Endothelial cell (in vitro differentiated cells): ENCODE measurements at regions not wholly inside any gene's neighbourhood (a gene's known extent, or its start where the extent isn't known, plus 50 kb on each side); places are given as distances from the start of the nearest gene placed in this dataset.

Experiments used
- DNase-seq: peaks from one replicate; pipeline ENCODE4 v3.0.0; 2021; ENCODE audit warnings: low spot score
- H3K27ac Mint-ChIP-seq: one replicate; pipeline ENCODE4 v1.8.0; 2021; ENCODE audit warnings: mixed read lengths, inconsistent platforms; ENCODE audit not compliant: unreplicated experiment
- H3K27me3 Mint-ChIP-seq: one replicate; pipeline ENCODE4 v1.8.0; 2021; ENCODE audit warnings: mild to moderate bottlenecking, moderate library complexity, mixed read lengths, inconsistent platforms; ENCODE audit not compliant: unreplicated experiment
- H3K36me3 Mint-ChIP-seq: one replicate; pipeline ENCODE4 v1.8.0; 2021; ENCODE audit warnings: mild to moderate bottlenecking, low read depth, mixed read lengths, inconsistent platforms; ENCODE audit not compliant: unreplicated experiment
- H3K4me1 Mint-ChIP-seq: one replicate; pipeline ENCODE4 v1.8.0; 2021; ENCODE audit warnings: mild to moderate bottlenecking, mixed read lengths, inconsistent platforms; ENCODE audit not compliant: unreplicated experiment
- H3K4me3 Mint-ChIP-seq: one replicate; pipeline ENCODE4 v1.8.0; 2021; ENCODE audit warnings: mild to moderate bottlenecking, mixed read lengths, inconsistent platforms; ENCODE audit not compliant: unreplicated experiment
- H3K9me3 Mint-ChIP-seq: one replicate; pipeline ENCODE4 v1.8.0; 2021; ENCODE audit warnings: mixed read lengths, inconsistent platforms; ENCODE audit not compliant: unreplicated experiment
- TF ChIP-seq, protein P1 (sequence below): fragments of 200-600 bp; sonication (generic); IDR thresholded peaks from one replicate; pipeline ENCODE4 v1.5.0; 2021; ENCODE audit warnings: antibody characterized with exemption; ENCODE audit not compliant: unreplicated experiment

DNA sequence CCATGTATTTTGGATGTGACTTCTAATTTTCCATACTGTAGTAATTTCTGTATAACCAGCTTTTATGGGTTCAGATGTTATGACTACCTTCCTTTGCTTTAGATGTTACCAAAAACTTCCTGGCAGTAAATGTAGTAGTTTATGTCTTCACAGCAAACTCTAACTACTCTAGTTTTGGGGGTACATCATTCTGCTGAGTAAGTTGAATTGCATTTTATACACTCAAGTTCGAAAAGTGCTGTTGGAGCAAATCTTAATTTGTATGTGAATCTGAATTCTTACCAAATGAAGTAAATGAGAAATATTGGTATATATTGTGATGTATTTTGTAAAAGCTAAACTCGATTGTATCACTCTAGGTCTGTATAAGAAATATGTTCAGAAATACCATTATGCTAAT is 728.3 kb upstream of the CDH8 start:
- H3K4me3 Mint-ChIP-seq, result no peak overlapping the region
- H3K27ac Mint-ChIP-seq, result no peak overlapping the region
- H3K27me3 Mint-ChIP-seq, result peaks cover 2% of the 10 kb centered on the region
- H3K9me3 Mint-ChIP-seq, result no peaks in the 10 kb centered on the region
- no peaks in the 10 kb centered on the region for H3K36me3 Mint-ChIP-seq
- TF ChIP-seq, protein P1, sequence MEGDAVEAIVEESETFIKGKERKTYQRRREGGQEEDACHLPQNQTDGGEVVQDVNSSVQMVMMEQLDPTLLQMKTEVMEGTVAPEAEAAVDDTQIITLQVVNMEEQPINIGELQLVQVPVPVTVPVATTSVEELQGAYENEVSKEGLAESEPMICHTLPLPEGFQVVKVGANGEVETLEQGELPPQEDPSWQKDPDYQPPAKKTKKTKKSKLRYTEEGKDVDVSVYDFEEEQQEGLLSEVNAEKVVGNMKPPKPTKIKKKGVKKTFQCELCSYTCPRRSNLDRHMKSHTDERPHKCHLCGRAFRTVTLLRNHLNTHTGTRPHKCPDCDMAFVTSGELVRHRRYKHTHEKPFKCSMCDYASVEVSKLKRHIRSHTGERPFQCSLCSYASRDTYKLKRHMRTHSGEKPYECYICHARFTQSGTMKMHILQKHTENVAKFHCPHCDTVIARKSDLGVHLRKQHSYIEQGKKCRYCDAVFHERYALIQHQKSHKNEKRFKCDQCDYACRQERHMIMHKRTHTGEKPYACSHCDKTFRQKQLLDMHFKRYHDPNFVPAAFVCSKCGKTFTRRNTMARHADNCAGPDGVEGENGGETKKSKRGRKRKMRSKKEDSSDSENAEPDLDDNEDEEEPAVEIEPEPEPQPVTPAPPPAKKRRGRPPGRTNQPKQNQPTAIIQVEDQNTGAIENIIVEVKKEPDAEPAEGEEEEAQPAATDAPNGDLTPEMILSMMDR, result no peak
- H3K4me1 Mint-ChIP-seq, result no peaks in the 10 kb centered on the region
- DNase-seq, result no peak

DNA sequence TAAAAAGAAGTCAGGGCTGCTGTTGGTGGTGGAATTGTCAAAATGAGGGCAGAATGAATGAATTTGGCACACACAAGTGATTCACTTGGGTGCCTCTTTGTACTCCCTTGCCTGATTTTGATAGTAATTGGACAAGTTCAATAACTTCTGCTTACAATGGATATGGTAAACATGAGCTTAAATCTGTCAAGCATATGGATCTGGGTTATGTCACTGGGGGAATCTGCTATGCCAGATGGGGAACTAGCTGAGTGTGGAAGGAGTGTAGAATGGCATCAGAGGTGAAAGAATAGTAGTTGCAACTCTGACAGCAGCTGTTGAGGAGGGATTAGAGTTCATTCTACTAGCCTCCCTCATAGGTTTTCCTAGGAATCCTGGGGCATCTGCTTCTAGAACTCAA is 724.2 kb upstream of the CDH8 start:
- Mint-ChIP-seq H3K9me3 (peaks cover 9% of the 10 kb centered on the region), H3K4me3 (no peak overlapping the region), H3K36me3 (no peaks in the 10 kb centered on the region), H3K4me1 (no peaks in the 10 kb centered on the region), H3K27ac (no peak overlapping the region), H3K27me3 (peaks cover 2% of the 10 kb centered on the region)
- DNase-seq, result no peak
- TF ChIP-seq, protein P1, result no peak

DNA sequence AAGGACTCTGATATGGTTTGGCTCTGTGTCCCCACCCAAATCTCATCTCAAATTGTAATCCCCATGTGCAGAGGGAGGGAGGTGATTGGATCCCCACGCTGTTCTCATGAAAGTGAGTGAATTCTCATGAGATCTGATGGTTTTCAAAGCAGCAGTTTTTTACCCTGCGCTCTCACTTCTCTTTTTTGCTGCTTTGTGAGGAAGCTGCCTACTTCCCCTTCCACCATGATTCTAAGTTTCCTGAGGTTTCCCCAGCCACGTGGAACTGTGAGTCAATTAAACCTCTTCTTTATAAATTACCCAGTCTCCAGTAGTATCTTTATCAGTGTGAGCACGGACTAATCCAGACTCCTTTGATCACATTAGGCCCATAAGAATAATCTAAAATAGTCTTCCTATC is 719.7 kb upstream of the CDH8 start:
- DNase-seq, result no peak
- peaks cover 9% of the 10 kb centered on the region for H3K9me3 Mint-ChIP-seq
- H3K4me1 Mint-ChIP-seq, result no peaks in the 10 kb centered on the region
- no peaks in the 10 kb centered on the region for H3K27me3 Mint-ChIP-seq
- TF ChIP-seq, protein P1, result no peak
- no peaks in the 10 kb centered on the region for H3K36me3 Mint-ChIP-seq
- peak overlapping the region; percentile 38 for H3K27ac Mint-ChIP-seq
- no peak overlapping the region for H3K4me3 Mint-ChIP-seq

DNA sequence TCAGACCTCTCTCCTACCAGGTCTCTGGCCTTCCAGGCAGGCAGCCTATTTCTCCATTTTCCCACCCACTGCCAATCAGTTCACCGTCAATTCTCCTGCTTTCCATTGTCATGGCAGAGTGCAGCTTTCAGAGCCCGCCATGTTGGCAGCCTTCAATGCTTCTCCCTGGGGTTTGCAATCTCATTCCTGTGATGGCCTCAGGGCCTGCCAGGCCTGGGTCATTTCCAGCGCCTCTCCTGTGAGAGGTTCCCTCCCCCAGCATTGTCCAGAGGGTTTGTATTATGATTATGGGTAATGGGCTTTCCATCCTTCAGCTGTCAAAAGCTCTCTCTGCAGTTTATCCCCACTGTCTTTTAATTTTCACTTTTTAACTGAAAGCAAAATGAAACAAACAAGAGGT is 716.6 kb upstream of the CDH8 start:
- DNase-seq, result no peak
- Mint-ChIP-seq H3K36me3 (no peaks in the 10 kb centered on the region), H3K9me3 (peaks cover 9% of the 10 kb centered on the region), H3K4me3 (no peak overlapping the region), H3K4me1 (no peaks in the 10 kb centered on the region), H3K27ac (no peak overlapping the region), H3K27me3 (no peaks in the 10 kb centered on the region)
- TF ChIP-seq, protein P1, result no peak

DNA sequence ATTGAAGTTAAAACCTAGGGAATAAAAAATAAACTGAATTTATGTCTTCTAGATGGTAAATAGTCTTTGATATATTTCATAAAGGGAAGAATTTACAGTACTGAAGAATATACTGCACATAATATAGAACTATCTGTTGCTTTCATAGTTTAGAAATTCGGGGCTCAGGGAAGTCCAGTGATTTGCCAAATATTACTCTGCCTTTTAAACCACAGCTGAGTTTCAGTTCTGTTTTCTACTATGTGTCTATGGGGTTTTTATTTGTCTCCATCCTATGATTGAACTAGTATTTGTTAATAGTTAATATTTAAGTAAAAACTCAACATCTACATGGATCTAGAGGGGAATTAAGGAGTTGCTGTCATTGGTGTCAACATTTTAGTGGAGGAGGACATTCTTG is 715.0 kb upstream of the CDH8 start:
- Mint-ChIP-seq H3K27ac (no peak overlapping the region), H3K9me3 (peaks cover 7% of the 10 kb centered on the region), H3K27me3 (no peaks in the 10 kb centered on the region), H3K4me3 (no peak overlapping the region), H3K36me3 (no peaks in the 10 kb centered on the region), H3K4me1 (no peaks in the 10 kb centered on the region)
- TF ChIP-seq, protein P1, result no peak
- DNase-seq, result no peak
